A673 (cell line): ENCODE measurements at regions not wholly inside any gene's neighbourhood (a gene's known extent, or its start where the extent isn't known, plus 50 kb on each side); places are given as distances from the start of the nearest gene placed in this dataset.

ENCODE experiments used
- EZH2 ChIP-seq: fragments of 200-600 bp; sonication (generic); IDR thresholded peaks from 2 replicates; pipeline ENCODE4 v1.6.1; 2017; ENCODE audit warnings: borderline replicate concordance, low read depth, mild to moderate bottlenecking, mixed read lengths, antibody characterized with exemption, low read length; ENCODE audit not compliant: poor library complexity, severe bottlenecking
- TF ChIP-seq, protein P1 (sequence below): fragments of 300-800, 200-600 bp; sonication (generic); conservative IDR thresholded peaks from 2 replicates; pipeline ENCODE4 v1.5.1; 2017; ENCODE audit warnings: low read depth, mild to moderate bottlenecking, antibody characterized with exemption, low read length, moderate library complexity, mixed read lengths

DNA sequence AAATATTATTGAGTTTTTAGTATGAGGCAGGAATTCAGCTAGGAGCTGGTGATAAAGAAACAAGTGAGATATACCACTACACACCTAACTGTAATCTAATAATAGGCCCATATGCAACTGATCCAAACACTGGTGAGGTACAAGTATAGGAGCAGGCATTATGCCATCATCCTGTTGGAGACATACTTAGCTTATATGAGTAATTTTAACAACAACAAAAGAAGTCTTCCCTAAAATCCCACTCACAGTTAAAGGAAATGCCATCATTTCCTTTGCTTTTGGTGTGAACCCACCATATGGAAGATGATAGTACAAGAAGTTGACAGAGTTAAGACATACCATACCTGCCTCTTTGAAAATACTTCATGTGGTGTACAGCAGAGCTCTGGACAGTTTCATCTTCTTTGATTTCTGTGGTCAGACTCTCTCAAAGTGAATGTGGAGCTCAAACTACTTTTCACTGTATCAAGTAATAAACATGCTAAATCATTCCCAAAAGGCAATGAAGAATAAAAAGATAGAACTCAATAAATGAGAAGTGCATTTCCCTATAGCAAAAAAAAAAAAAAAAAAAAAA lies 85.5 kb downstream of the CD200R1L start:
- TF ChIP-seq EZH2 = no peak
- TF ChIP-seq, protein P1, sequence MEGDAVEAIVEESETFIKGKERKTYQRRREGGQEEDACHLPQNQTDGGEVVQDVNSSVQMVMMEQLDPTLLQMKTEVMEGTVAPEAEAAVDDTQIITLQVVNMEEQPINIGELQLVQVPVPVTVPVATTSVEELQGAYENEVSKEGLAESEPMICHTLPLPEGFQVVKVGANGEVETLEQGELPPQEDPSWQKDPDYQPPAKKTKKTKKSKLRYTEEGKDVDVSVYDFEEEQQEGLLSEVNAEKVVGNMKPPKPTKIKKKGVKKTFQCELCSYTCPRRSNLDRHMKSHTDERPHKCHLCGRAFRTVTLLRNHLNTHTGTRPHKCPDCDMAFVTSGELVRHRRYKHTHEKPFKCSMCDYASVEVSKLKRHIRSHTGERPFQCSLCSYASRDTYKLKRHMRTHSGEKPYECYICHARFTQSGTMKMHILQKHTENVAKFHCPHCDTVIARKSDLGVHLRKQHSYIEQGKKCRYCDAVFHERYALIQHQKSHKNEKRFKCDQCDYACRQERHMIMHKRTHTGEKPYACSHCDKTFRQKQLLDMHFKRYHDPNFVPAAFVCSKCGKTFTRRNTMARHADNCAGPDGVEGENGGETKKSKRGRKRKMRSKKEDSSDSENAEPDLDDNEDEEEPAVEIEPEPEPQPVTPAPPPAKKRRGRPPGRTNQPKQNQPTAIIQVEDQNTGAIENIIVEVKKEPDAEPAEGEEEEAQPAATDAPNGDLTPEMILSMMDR = no peak
